ENCODE measurements at regions not wholly inside any gene's neighbourhood (a gene's known extent, or its start where the extent isn't known, plus 50 kb on each side); places are given as distances from the start of the nearest gene placed in this dataset.

DNA sequence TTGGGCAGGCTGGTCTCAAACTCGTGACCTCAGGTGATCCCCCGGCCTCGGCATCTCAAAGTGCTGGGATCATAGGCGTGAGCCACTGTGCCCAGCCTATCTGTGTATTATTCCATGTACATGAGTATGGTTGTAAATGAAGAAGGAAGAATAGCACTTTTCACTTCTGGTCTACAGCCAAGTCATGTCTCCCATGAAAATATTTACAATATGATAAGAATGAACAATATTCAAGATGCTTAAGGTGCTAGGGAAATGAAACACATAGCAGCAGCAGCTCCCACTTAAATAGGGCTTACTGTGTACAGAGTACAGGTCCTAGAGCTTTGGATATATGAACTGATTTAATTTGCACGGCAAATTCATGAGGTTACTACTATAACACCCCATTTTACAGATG, 70.3 kb upstream of the COL5A2 start:
- Histone ChIP-seq H3K36me3 (ENCODE audit: control insufficient read depth, insufficient read depth, low read length) (no peaks in the 10 kb centered on the region), H3K4me3 (ENCODE audit: low read depth, low read length) (no peak overlapping the region), H3K9me3 (ENCODE audit: control insufficient read depth, insufficient read depth, low read length) (no peaks in the 10 kb centered on the region), H3K4me1 (ENCODE audit: control insufficient read depth, insufficient read depth, low read length) (peaks cover 4% of the 10 kb centered on the region), H3K27me3 (ENCODE audit: control insufficient read depth, insufficient read depth, low read length) (no peaks in the 10 kb centered on the region), H3K27ac (ENCODE audit: low read depth, low read length) (no peak overlapping the region)
- no peak for DNase-seq (ENCODE audit: low read depth in 4 of 6, low spot score in 6 of 6)
- WGBS (ENCODE audit: insufficient coverage) = 100% methylated on average over 4 of the region's 5 CpGs

DNA sequence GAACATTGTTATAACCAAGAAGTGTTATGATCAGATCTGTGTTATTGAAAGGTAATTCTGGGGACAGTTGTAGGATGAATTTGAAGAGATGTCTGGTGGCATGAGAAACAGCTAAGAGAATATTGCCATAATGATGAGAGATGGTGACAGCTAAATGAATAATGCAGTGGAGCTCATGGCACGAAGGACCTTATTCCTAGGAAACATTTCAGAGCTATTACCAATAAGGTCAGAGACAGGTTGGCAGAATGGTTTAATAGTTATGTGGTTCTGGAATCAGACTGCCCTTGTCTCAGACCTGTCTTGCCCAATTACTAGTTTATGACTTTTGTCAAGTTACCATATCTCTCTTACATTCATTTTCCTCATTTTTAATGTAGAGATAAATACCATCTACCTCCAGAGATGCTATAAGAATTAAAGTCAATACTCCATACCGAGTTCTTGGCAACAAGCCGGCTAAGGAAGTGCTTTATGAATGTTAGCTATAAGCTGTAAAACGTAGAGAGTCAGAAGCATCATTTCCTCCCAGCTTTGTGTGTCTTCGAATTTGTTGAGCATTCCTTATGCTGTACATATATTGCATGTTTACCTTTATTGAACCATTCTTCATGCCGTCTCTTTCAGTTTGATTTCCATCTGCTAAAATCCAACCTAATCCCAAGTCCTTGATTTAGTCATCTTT, 73.6 kb upstream of the COL5A2 start:
- Histone ChIP-seq H3K4me1 (ENCODE audit: control insufficient read depth, insufficient read depth, low read length) (peaks cover 4% of the 10 kb centered on the region), H3K36me3 (ENCODE audit: control insufficient read depth, insufficient read depth, low read length) (no peaks in the 10 kb centered on the region), H3K27ac (ENCODE audit: low read depth, low read length) (no peak overlapping the region), H3K4me3 (ENCODE audit: low read depth, low read length) (no peak overlapping the region), H3K9me3 (ENCODE audit: control insufficient read depth, insufficient read depth, low read length) (no peaks in the 10 kb centered on the region), H3K27me3 (ENCODE audit: control insufficient read depth, insufficient read depth, low read length) (no peaks in the 10 kb centered on the region)
- 96% methylated on average over 2 of the region's 6 CpGs for whole genome bisulfite sequencing (ENCODE audit: insufficient coverage)
- no peak for DNase-seq (ENCODE audit: low read depth in 4 of 6, low spot score in 6 of 6)

DNA sequence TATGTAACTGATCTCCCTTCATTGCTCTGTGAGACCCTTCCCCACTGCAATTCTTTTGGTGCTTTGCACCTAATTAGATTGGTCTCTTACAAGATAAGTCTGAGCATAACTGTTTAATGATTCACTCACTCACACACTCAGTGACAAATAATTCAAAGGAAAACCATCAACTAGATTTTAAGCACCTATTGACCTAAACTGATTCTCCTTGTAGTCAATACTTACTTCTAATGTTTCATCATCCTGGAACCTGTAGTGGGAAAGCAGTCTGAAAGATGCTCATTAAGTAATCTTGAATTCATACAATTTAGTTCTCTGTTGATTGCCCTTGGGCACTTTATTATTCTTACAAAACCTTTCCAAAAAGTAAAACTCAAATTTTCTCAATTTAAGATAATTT, 74.3 kb upstream of the COL5A2 start:
- Histone ChIP-seq H3K9me3 (ENCODE audit: control insufficient read depth, insufficient read depth, low read length) (no peaks in the 10 kb centered on the region), H3K27me3 (ENCODE audit: control insufficient read depth, insufficient read depth, low read length) (no peaks in the 10 kb centered on the region), H3K4me1 (ENCODE audit: control insufficient read depth, insufficient read depth, low read length) (peaks cover 4% of the 10 kb centered on the region), H3K36me3 (ENCODE audit: control insufficient read depth, insufficient read depth, low read length) (no peaks in the 10 kb centered on the region), H3K4me3 (ENCODE audit: low read depth, low read length) (no peak overlapping the region), H3K27ac (ENCODE audit: low read depth, low read length) (no peak overlapping the region)
- DNase-seq (ENCODE audit: low read depth in 4 of 6, low spot score in 6 of 6) = no peak

DNA sequence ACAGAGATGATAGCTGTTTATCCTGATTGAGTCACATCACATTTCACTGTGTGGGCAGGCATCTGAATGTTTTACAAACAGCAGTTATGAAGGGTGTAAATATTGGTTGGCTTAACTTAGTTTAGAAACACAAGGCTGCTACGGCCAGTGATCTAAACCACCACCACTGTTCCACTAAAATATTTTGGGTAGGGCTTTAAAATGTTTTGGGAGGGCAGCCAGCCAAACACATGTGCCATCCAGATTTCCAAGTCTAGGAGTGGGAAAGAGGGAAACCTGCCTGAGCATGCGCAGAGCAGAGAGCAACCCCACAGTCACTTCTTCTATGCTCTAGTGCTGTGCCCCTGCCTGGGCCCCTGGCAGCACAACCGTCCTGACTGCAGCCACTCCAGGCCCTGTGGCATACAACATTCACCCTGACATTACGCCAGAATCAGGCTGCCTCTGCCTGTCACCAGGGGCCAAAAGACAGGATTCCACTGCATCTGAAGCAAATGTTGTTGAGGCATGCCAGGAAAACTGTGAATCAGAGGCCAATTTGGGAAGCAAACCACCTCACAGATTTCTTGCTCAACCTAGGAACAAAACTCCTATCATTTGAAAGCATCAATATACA, 74.8 kb upstream of the COL5A2 start:
- H3K9me3 ChIP-seq (ENCODE audit: control insufficient read depth, insufficient read depth, low read length) = no peaks in the 10 kb centered on the region
- no peak overlapping the region for H3K27ac ChIP-seq (ENCODE audit: low read depth, low read length)
- peaks cover 4% of the 10 kb centered on the region for H3K4me1 ChIP-seq (ENCODE audit: control insufficient read depth, insufficient read depth, low read length)
- H3K4me3 ChIP-seq (ENCODE audit: low read depth, low read length) = no peak overlapping the region
- DNase-seq (ENCODE audit: low read depth in 4 of 6, low spot score in 6 of 6) = peak in 2 of 6 donors; percentile 12 to 65
- no peaks in the 10 kb centered on the region for H3K27me3 ChIP-seq (ENCODE audit: control insufficient read depth, insufficient read depth, low read length)
- no peaks in the 10 kb centered on the region for H3K36me3 ChIP-seq (ENCODE audit: control insufficient read depth, insufficient read depth, low read length)
- WGBS (ENCODE audit: insufficient coverage) = 58% methylated on average over 3 of the region's 4 CpGs

DNA sequence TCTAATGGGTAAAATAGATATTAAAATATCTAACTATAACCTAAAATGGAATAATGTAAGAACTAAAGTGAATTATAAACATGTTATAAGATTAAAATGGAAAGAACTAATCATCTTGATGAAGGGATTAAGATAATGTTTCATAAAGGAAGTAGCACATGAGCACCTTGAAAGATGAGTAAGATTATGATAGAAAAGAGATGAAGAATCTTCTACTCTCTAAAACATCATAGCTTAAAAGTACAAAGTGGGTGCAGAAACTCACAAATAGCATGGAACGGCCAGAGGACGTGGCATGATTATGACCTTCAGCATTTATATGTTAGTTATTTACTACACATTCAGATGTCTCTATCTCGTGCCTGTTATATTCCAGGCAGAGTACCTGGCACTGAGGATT, 76.2 kb upstream of the COL5A2 start:
- Histone ChIP-seq H3K4me3 (ENCODE audit: low read depth, low read length) (no peak overlapping the region), H3K9me3 (ENCODE audit: control insufficient read depth, insufficient read depth, low read length) (no peaks in the 10 kb centered on the region), H3K27me3 (ENCODE audit: control insufficient read depth, insufficient read depth, low read length) (no peaks in the 10 kb centered on the region), H3K36me3 (ENCODE audit: control insufficient read depth, insufficient read depth, low read length) (no peaks in the 10 kb centered on the region), H3K4me1 (ENCODE audit: control insufficient read depth, insufficient read depth, low read length) (peaks cover 4% of the 10 kb centered on the region), H3K27ac (ENCODE audit: low read depth, low read length) (no peak overlapping the region)
- no CpG with 5 or more reads among the region's 3 CpGs for WGBS (ENCODE audit: insufficient coverage)
- no peak for DNase-seq (ENCODE audit: low read depth in 4 of 6, low spot score in 6 of 6)

DNA sequence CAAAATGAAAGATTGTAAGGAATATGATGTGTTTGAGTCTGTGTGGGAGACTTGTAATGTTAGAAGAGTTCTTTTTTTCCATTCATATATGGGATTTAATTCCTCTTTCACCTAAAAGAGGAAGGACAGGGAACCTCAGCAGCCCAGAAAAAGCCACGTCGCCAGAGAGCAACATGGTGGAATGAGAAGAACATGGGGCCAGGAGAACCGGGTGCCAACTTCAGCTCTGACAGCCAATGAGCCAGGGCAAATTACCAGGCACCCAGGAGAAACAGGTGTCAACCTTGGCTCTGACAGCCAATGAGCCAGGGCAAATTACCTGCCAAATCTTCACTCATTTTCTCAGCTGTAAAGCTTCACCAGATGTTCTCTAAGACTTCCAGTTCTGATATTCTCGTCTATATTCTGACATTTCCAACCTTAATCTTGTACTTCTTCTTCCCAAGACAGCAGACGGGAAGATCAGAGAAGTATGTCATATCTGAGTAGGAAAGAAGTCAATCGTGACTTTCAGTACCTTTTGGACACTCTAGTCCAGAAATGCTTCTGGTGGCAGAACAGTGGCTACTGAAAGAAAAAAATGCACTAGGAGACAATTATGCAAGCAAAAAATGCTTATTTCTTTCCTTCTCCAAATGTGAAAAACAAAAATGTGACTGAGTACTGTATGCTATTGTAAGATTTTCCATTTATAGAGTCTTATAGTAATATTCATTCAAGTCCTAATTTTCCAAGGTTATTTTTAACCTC, 79.2 kb upstream of the COL5A2 start:
- no peak for DNase-seq (ENCODE audit: low read depth in 4 of 6, low spot score in 6 of 6)
- Histone ChIP-seq H3K4me3 (ENCODE audit: low read depth, low read length) (no peak overlapping the region), H3K36me3 (ENCODE audit: control insufficient read depth, insufficient read depth, low read length) (no peaks in the 10 kb centered on the region), H3K4me1 (ENCODE audit: control insufficient read depth, insufficient read depth, low read length) (peaks cover 4% of the 10 kb centered on the region), H3K9me3 (ENCODE audit: control insufficient read depth, insufficient read depth, low read length) (no peaks in the 10 kb centered on the region), H3K27ac (ENCODE audit: low read depth, low read length) (no peak overlapping the region), H3K27me3 (ENCODE audit: control insufficient read depth, insufficient read depth, low read length) (no peaks in the 10 kb centered on the region)
- 100% methylated on average over 3 of the region's 6 CpGs for WGBS (ENCODE audit: insufficient coverage)

DNA sequence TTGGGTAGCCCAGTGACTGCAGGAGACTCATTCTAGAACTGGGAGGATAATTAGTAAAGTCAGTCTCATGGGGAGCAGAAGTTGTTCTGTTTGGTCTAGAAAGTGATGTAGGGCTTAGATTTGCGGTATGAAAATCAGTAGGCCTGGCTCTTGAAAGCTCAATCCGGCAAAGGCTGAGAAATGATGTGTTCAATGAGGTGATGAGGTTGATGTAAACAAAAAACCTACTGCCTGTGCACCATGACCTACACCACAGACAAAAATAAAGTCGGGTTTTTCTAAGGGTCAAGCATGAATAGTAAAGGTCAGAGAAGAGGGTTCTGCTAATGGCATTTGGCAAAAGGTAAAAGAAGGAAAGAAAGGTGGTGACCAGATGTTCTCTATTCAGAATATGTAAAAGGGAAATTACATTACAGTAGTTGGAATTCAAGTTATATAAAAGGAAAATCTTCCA, 80.8 kb upstream of the COL5A2 start:
- H3K27me3 ChIP-seq (ENCODE audit: control insufficient read depth, insufficient read depth, low read length) = no peaks in the 10 kb centered on the region
- H3K4me3 ChIP-seq (ENCODE audit: low read depth, low read length) = no peak overlapping the region
- H3K4me1 ChIP-seq (ENCODE audit: control insufficient read depth, insufficient read depth, low read length) = no peaks in the 10 kb centered on the region
- WGBS (ENCODE audit: insufficient coverage) = 80% methylated on average over 1 of the region's 3 CpGs
- H3K27ac ChIP-seq (ENCODE audit: low read depth, low read length) = no peak overlapping the region
- no peaks in the 10 kb centered on the region for H3K9me3 ChIP-seq (ENCODE audit: control insufficient read depth, insufficient read depth, low read length)
- no peak for DNase-seq (ENCODE audit: low read depth in 4 of 6, low spot score in 6 of 6)
- H3K36me3 ChIP-seq (ENCODE audit: control insufficient read depth, insufficient read depth, low read length) = no peaks in the 10 kb centered on the region

DNA sequence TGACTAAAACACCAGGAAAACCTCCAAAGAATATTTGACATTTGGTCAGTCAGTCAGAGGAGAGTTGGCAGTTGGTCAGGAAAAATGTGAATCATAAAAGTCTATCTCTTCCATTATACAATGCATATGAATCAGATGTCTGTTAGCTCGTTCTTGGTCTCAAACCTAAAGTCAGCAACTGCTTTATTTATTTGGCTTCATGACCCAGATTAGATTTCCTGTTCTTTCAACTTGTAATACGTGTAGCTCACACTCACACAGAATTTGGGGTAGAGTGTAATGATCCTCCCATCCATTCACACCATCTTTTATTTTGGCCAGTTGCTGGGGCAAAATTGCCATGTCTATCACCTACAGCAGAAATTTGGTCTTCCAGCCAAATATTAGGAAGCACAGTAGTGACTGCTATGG, 81.9 kb upstream of the COL5A2 start:
- H3K27me3 ChIP-seq (ENCODE audit: control insufficient read depth, insufficient read depth, low read length) = no peaks in the 10 kb centered on the region
- no peak overlapping the region for H3K27ac ChIP-seq (ENCODE audit: low read depth, low read length)
- no peaks in the 10 kb centered on the region for H3K4me1 ChIP-seq (ENCODE audit: control insufficient read depth, insufficient read depth, low read length)
- H3K4me3 ChIP-seq (ENCODE audit: low read depth, low read length) = no peak overlapping the region
- peaks cover 2% of the 10 kb centered on the region for H3K9me3 ChIP-seq (ENCODE audit: control insufficient read depth, insufficient read depth, low read length)
- no peaks in the 10 kb centered on the region for H3K36me3 ChIP-seq (ENCODE audit: control insufficient read depth, insufficient read depth, low read length)
- peak in 2 of 6 donors; percentile 9 to 28 for DNase-seq (ENCODE audit: low read depth in 4 of 6, low spot score in 6 of 6)
- no CpG with 5 or more reads among the region's 2 CpGs for WGBS (ENCODE audit: insufficient coverage)

DNA sequence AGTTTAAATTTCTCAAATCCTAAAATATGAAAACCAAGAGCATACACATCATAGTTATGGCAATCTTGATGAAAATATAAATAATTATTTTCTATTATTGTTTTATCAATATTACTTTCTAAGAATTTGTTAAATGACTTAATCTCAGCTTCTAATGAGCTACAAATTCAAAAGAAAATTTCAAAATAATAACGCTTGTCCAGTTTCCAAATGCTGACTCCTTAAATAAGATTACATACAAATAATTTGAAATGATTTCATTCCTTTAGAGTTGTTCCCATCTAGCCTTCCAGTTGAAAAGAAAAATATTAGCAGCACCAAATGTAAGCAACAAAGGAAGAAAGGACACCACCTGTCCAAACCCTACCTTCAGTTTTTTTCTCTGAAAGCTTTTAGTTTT, 82.4 kb upstream of the COL5A2 start:
- DNase-seq (ENCODE audit: low read depth in 4 of 6, low spot score in 6 of 6) = no peak
- no peaks in the 10 kb centered on the region for H3K27me3 ChIP-seq (ENCODE audit: control insufficient read depth, insufficient read depth, low read length)
- H3K9me3 ChIP-seq (ENCODE audit: control insufficient read depth, insufficient read depth, low read length) = peaks cover 2% of the 10 kb centered on the region
- no peaks in the 10 kb centered on the region for H3K36me3 ChIP-seq (ENCODE audit: control insufficient read depth, insufficient read depth, low read length)
- H3K27ac ChIP-seq (ENCODE audit: low read depth, low read length) = no peak overlapping the region
- no CpG with 5 or more reads among the region's 1 CpG for WGBS (ENCODE audit: insufficient coverage)
- H3K4me3 ChIP-seq (ENCODE audit: low read depth, low read length) = no peak overlapping the region
- no peaks in the 10 kb centered on the region for H3K4me1 ChIP-seq (ENCODE audit: control insufficient read depth, insufficient read depth, low read length)

Measured in spinal cord (tissue), 9 donors.